NOMO-1 (cell line): ENCODE measurements at regions not wholly inside any gene's neighbourhood (a gene's known extent, or its start where the extent isn't known, plus 50 kb on each side); places are given as distances from the start of the nearest gene placed in this dataset.

Experiments
- DNase-seq, 2 experiments: peaks; one replicate each; lab custom pipeline; 2025; ENCODE audit not compliant: unreplicated experiment in 2 of 2; lab: John Stamatoyannopoulos, UW

DNA sequence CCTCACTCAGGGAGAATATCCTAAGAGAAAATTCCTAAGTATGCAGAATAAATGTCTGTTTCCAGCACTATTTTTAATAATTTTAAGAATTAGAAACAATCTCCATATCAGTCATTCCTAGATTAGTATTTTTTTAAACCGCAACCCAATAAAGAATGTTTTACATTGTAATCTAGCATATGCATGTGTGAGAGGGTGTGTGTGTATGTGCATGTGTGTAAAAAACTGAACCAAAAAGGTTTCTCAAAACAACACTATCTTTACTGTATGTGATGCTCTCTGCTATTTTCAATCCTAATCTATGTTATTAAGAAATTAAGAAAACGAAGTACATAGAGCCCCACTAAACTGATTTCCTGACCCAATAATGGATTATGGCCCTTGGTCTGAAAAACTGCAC is 90.6 kb upstream of the AKIP1 start:
- no peak for DNase-seq

- DNase-seq: no peak
Measured at GRCh38 chr11:8822469-8822868, 88.5 kb upstream of the AKIP1 start.

- no peak for DNase-seq
Measured at GRCh38 chr11:8823174-8823742, 87.7 kb upstream of the AKIP1 start.

DNA sequence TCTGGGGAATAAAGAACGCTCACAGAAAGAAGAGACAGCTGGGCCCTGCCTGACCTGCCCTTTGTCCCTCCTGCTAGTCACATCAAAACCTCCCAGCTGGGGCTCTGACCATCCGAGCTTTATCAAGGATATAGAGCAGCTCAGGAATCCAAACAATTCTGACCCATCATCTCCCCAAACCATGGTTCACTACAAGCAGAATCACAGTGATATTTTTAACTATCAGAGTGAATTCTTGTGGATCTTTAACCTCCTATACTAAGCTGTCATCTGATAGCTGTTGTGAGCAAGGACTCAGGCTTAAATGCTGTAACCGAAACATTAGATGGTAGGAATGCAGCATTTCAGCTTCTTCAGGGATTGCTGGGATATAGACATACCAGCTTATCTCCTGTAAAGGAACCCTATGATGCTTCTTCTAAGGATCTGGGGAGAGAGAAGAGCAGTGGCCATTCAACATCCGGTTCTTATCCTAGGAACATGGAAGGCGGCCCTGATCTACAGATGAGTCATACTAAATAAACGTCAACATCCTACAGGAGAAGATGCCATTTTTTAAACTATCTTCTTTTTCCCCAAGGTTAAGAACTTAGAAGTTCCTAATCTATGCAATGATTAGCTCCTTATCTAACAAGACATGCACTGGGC is 84.7 kb upstream of the AKIP1 start:
- no peak for DNase-seq

DNA sequence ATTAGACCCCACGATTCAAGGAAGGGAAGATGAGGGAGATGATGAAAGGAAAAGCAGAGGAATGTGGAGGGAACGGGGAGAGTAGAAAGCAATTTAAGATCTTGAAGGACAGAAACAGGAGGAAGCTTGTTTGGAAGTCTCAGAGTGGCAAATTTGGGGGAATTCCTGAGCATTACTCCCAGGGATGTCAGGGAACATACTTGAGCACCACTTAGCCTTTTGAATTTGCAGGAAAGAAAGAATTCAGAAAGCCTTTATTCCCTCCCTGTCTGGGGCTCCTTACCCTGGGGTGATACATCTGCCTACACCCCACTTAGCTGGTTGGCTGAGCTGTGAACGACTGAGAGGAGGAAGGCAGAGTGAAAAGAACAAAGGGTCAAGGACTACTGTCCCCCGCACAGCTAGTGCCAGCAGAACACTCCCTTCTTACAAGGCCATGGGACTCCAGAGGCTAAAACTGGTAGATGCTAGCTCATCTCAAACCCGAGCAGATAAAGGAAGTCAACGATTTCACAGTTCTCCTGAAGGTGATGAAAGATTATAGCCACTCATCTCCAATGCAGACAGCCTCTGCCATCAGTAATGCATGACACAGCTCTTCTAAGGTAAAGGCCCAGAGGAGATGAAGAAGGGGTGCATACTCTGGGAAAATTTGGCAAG is 84.0 kb upstream of the AKIP1 start:
- DNase-seq: peak; percentile 42 to 64

- no peak for DNase-seq
Measured at GRCh38 chr11:8828046-8828445, 82.9 kb upstream of the AKIP1 start.

DNA sequence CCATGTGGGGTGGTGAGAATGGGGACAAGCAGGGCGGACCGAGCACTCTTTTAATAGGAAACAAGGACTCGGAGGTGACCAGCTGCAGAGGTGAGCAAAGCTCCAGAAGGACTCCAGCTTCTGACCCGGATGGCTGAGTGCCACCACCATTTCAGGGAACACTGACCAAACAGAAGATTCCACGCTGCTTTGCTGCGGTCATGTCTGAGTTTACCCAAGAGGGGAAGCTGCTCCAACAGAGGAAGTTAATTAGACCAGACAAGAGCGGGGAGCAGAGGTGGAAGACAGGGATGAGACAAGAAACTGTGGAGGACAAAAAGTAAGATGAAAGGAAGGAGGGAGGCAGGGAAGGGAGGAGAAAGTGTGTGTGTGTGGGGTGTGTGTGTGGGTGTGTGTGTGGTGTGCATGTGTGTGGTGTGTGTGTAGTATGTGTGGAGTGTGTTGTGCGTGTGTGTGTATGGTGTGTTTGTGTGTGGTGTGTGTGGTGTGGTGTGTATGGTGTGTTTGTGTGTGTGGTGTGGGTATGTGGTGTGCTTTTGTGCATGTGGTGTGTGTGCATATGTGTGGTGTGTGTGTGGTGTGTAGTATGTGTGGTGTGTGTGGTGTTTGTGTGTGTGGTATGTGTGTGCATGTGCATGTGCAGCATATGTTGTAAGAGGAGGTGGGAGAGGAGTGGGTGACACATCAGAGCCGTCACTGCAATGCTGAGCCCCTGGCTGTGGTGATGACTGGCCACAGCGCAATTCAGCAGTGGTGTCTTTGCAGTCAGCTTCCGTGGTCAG is 82.2 kb upstream of the AKIP1 start:
- DNase-seq: peak; percentile 45 to 50

DNA sequence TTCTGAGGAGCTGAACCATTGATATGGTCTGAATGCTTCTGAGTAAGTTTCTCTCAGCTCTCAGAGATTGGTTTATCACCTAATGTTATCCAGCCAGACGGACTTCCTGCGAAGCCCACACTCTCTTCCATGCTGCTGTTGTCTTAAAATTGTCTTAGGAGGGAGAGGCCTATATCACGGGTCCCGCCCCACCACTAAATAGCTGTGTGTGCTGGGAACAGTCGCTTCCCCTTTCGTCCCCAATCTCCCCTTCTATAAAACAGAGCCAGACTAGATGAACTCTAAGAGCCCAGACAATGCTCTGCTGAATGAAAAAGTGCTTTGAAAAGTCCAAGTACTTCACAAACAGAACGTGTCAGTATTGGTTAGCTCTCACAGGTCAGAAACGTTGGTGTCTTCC is 81.4 kb upstream of the AKIP1 start:
- no peak for DNase-seq

- no peak for DNase-seq
Measured at GRCh38 chr11:8830641-8831040, 80.3 kb upstream of the AKIP1 start.

DNA sequence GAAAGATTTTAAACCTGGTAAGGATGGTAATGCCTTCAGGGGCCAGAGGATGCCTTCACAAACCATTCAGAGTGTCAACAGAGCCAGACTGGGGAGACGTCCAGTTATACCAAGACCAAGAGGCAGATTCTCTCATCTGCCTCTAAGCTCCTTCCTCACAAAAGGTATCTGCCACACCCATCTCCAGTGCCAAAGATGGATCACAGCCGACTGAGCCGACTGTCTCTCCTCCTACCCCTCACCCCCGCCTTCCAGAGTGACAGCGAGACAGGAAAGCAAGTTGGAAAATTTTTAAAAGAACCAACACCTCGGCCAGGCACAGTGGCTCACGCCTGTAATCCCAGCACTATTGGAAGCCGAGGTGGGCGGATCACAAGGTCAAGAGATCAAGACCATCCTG is 79.1 kb upstream of the AKIP1 start:
- DNase-seq: no peak

GRCh38 chr11:8832571-8833260 is 78.3 kb upstream of the AKIP1 start:
- DNase-seq: no peak

- DNase-seq: no peak
Measured at GRCh38 chr11:8833568-8834315, 77.2 kb upstream of the AKIP1 start.

GRCh38 chr11:8834379-8834778 is 76.6 kb upstream of the AKIP1 start:
- DNase-seq: no peak

DNA sequence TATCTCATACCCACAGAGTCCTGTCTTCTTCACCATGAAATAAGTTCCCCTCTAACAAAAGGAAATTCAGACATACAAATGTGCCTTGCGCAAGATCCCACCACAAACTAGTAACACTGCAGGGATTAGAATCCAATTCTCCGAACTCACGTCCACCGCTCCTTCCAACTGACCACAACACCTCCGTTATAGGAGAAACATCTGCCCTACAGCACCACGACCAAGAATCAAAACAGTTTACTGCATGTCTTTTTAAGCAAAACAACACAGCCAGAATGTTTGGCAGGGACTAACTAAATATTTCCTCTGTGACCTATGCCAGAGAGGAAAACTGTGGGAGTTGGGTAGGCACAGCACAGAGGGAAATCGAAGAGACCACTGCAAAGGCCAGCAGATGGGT is 72.7 kb upstream of the AKIP1 start:
- peak; percentile 18 to 22 for DNase-seq

DNA sequence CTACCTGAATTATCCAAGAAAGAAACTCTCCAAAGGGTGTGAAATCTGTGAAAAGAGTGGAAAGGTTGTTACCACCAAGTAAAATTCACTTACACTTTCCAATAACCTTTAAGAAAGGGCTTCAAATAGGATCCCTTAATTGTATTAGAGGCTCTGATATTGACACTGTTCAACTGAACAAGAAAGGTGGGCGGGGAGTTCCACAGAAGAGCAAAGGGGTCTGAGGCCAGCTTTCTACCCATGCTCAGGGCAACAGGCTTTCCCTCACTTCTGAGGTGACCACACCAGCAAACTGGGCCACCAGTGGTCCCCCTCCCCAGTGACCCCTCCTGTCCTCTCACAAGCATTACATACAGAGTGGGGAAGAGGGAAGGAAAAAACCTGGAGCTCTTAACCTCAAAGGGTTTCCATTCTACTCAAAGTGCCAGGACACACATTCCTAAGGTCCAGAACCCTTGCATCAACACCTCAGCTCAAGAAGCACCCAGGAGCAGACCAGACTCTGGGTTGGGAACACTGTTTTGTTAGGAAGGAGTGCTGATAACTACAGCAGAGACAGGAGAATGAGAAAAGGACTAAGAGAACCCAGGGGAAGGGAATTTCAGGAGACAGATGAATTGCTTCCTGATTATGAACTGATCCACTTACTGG is 71.6 kb upstream of the AKIP1 start:
- DNase-seq: no peak

DNA sequence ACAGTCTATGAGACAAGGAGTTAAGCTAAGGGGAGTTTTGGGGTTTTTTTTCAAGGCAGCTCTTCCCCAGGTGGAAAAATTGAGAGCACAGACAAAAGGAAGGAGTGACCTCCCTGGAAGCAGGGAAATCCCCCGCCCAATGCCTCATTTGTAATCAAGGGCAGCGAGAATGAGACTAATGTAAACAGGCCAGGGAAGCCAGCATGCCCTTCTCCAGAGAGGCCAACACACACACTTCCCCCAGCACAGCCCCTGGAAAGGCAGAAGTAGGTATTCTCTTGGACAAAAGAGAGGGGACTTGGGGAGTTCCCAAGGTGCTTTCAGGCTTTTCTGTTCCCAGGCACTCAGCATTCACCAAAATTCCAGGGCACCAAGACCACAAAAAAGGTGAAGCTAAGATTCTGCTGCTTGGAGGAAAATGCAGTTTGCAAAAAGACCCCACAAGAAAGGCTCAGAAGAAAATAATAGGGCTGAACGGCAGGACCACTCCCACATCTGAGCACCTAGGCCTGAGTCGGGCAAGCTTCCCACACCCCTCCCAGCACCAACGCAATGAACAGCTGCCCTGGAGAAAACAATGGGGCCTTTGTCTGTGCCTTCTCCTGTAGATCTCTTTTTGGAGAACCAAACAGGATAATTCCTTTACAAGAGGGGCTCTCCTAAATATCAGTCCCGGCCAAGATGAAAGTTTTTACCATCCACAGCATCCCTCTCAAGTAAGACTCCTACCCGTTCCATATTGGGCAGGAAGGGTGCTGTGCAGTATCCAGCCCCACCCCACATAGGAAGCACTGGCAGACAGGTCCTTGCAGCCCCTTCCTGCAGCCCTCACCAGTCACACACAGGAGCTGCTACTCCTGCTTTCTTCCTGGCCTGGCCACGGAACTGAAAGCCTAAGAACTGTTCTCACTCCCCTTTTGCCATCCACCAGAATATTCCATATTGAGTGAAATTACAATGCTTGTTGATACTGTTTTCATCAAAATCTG is 70.7 kb upstream of the AKIP1 start:
- no peak for DNase-seq

- DNase-seq: no peak
Measured at GRCh38 chr11:8841899-8842298, 69.1 kb upstream of the AKIP1 start.

DNA sequence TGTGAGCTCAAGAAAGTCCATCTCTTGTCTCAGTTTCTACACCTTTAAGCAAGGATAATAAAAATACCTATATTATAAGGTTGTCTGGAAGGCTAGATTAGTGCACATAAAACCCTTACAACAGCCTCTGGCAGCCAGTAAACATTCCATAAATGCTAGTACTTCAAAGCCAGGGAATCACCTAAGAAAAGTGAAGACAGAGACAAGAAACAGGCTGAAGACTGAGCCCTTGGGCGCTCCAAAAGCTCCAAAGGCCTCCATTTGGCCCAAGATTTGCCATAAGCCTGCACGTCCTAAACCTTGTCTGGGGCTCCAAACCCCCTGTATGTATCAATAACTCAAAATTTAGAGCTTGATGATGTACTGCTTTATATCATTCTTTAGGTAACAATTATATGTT is 52.2 kb upstream of the AKIP1 start:
- no peak for DNase-seq
